NB4 (cell line): ENCODE measurements at regions not wholly inside any gene's neighbourhood (a gene's known extent, or its start where the extent isn't known, plus 50 kb on each side); places are given as distances from the start of the nearest gene placed in this dataset.
A peak's percentile ranks its signal among the peaks of the same experiment; 100 is the strongest.
"Not testable (repeated sequence)": the region's sequence is repeated elsewhere in the genome, so short reads cannot be mapped to it uniquely, and the experiment has no call there.

ENCODE experiments used
- DNase-seq: peaks from one replicate; pipeline ENCODE4 v3.0.0; 2010; ENCODE audit warnings: low read depth
- H3K4me3 ChIP-seq: one replicate; pipeline ENCODE4 v1.5.1; 2011; ENCODE audit warnings: mild to moderate bottlenecking, low read depth, low read length, moderate library complexity
- CTCF ChIP-seq: IDR thresholded peaks from one replicate; pipeline ENCODE4 v1.5.1; 2012; ENCODE audit warnings: low read depth, low read length
- MAX ChIP-seq: IDR thresholded peaks from 2 replicates; pipeline ENCODE4 v1.6.1; 2011; ENCODE audit warnings: low read depth, low read length
- MYC ChIP-seq: IDR thresholded peaks from 2 replicates; pipeline ENCODE4 v1.6.1; 2011; ENCODE audit warnings: low read depth, low read length
- POLR2A ChIP-seq: IDR thresholded peaks from 2 replicates; pipeline ENCODE4 v1.6.1; 2011; ENCODE audit warnings: mild to moderate bottlenecking; ENCODE audit not compliant: insufficient read length; ENCODE audit errors: extremely low read depth

- no peak for DNase-seq
- no peak overlapping the region for H3K4me3 ChIP-seq
- TF ChIP-seq MYC (no peak), MAX (no peak), CTCF (no peak), POLR2A (no peak)
These were observed 2028.2 kb upstream of the ACO1 start for GRCh38 chr9:30356221-30356620.

GRCh38 chr9:30362373-30362772, 2022.1 kb upstream of the ACO1 start:
- H3K4me3 ChIP-seq = no peak overlapping the region
- TF ChIP-seq MYC (no peak), CTCF (no peak), POLR2A (no peak), MAX (no peak)
- DNase-seq = no peak

- not testable (repeated sequence) for H3K4me3 ChIP-seq, DNase-seq
These were observed 2018.3 kb upstream of the ACO1 start for GRCh38 chr9:30366140-30366539.

- no peak for DNase-seq
- TF ChIP-seq MYC = no peak
- no peak for TF ChIP-seq POLR2A
- TF ChIP-seq MAX = no peak
- TF ChIP-seq CTCF = no peak
- no peak overlapping the region for H3K4me3 ChIP-seq
These were observed 2002.2 kb upstream of the ACO1 start for GRCh38 chr9:30382271-30382670.

- H3K4me3 ChIP-seq = no peak overlapping the region
- TF ChIP-seq CTCF (no peak), MAX (no peak), POLR2A (no peak)
- no peak for DNase-seq
These were observed 1974.2 kb upstream of the ACO1 start for GRCh38 chr9:30410273-30410672.

GRCh38 chr9:30411571-30411970, 1972.9 kb upstream of the ACO1 start:
- DNase-seq = peak; percentile 18
- TF ChIP-seq MYC = no peak
- no peak for TF ChIP-seq POLR2A
- TF ChIP-seq CTCF = no peak
- no peak for TF ChIP-seq MAX
- H3K4me3 ChIP-seq = no peak overlapping the region
